ENCODE measurements at regions not wholly inside any gene's neighbourhood (a gene's known extent, or its start where the extent isn't known, plus 50 kb on each side); places are given as distances from the start of the nearest gene placed in this dataset.

- no peak for TF ChIP-seq POLR2A (IDR thresholded peaks at IDR 0.05; ENCODE audit: extremely low read depth, insufficient read length)
- TF ChIP-seq, protein P1, sequence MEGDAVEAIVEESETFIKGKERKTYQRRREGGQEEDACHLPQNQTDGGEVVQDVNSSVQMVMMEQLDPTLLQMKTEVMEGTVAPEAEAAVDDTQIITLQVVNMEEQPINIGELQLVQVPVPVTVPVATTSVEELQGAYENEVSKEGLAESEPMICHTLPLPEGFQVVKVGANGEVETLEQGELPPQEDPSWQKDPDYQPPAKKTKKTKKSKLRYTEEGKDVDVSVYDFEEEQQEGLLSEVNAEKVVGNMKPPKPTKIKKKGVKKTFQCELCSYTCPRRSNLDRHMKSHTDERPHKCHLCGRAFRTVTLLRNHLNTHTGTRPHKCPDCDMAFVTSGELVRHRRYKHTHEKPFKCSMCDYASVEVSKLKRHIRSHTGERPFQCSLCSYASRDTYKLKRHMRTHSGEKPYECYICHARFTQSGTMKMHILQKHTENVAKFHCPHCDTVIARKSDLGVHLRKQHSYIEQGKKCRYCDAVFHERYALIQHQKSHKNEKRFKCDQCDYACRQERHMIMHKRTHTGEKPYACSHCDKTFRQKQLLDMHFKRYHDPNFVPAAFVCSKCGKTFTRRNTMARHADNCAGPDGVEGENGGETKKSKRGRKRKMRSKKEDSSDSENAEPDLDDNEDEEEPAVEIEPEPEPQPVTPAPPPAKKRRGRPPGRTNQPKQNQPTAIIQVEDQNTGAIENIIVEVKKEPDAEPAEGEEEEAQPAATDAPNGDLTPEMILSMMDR (IDR thresholded peaks at IDR 0.05; ENCODE audit: low read depth, low read length): no peak
- TF ChIP-seq MAX (IDR thresholded peaks at IDR 0.05; ENCODE audit: low read depth, low read length): no peak
- TF ChIP-seq MYC (IDR thresholded peaks at IDR 0.05; ENCODE audit: low read depth, low read length): no peak
Observed at GRCh38 chr20:57951549-57951948, 241.7 kb upstream of the PMEPA1 start.

All from NB4 (cell line).